Prostate gland (tissue), 2 donors: ENCODE measurements at regions not wholly inside any gene's neighbourhood (a gene's known extent, or its start where the extent isn't known, plus 50 kb on each side); places are given as distances from the start of the nearest gene placed in this dataset.

ENCODE experiments used
- CTCF ChIP-seq, 4 experiments: fragments of 200-600 bp in 2 of 4; fragments of 450-650 bp in 2 of 4; sonication (generic) in 2 of 4; IDR thresholded peaks; 1 replicate in 3 of 4; 2 replicates in 1 of 4; pipeline ENCODE4 v1.5.1; 2016 to 2019; ENCODE audit warnings: antibody characterized with exemption in 4 of 4, mild to moderate bottlenecking in 2 of 4, moderate library complexity in 2 of 4
- POLR2A ChIP-seq: fragments of 450-650 bp; IDR thresholded peaks from one replicate; pipeline ENCODE4 v1.6.1; 2016; ENCODE audit warnings: antibody characterized with exemption, mild to moderate bottlenecking
- POLR2AphosphoS5 ChIP-seq: sonication (generic); formaldehyde crosslinking; IDR thresholded peaks from one replicate; pipeline ENCODE4 v1.6.1; 2017; ENCODE audit warnings: antibody characterized with exemption

GRCh38 chr5:13278811-13279210, 665.7 kb downstream of the DNAH5 start:
- no peak for TF ChIP-seq CTCF (IDR thresholded peaks at IDR 0.05)
- no peak for TF ChIP-seq POLR2A
- no peak for TF ChIP-seq POLR2AphosphoS5
